H9 (cell line): ENCODE measurements at regions not wholly inside any gene's neighbourhood (a gene's known extent, or its start where the extent isn't known, plus 50 kb on each side); places are given as distances from the start of the nearest gene placed in this dataset.

Source experiments
- DNase-seq: peaks from one replicate; pipeline ENCODE4 v3.0.0-alpha.2; 2017
- H2AFZ ChIP-seq: one replicate; pipeline ENCODE4 v1.6.1; 2013; ENCODE audit warnings: mild to moderate bottlenecking, low read length, control low read depth, moderate library complexity
- H2AK5ac ChIP-seq: 2 replicates; pipeline ENCODE4 v1.6.1; 2013; ENCODE audit warnings: low read length, control low read depth, mixed read lengths; ENCODE audit not compliant: insufficient read length
- H2BK120ac ChIP-seq: one replicate; pipeline ENCODE4 v1.6.1; 2013; ENCODE audit warnings: low read depth, mild to moderate bottlenecking, low read length, control low read depth, inconsistent platforms; ENCODE audit not compliant: poor library complexity, severe bottlenecking
- H2BK12ac ChIP-seq: 2 replicates; pipeline ENCODE4 v1.6.1; 2013; ENCODE audit warnings: low read length, control low read depth, mixed read lengths, low read depth; ENCODE audit not compliant: insufficient read length
- H2BK15ac ChIP-seq: 2 replicates; pipeline ENCODE4 v1.6.1; 2013; ENCODE audit warnings: low read depth, low read length, control low read depth
- H2BK20ac ChIP-seq: one replicate; pipeline ENCODE4 v1.6.1; 2013; ENCODE audit warnings: low read depth, mild to moderate bottlenecking, low read length, control low read depth, inconsistent platforms; ENCODE audit not compliant: poor library complexity, severe bottlenecking
- H2BK5ac ChIP-seq: 2 replicates; pipeline ENCODE4 v1.6.1; 2013; ENCODE audit warnings: low read length, control low read depth, mixed read lengths; ENCODE audit not compliant: insufficient read length
- H3K14ac ChIP-seq: 2 replicates; pipeline ENCODE4 v1.6.1; 2013; ENCODE audit warnings: low read length, control low read depth; ENCODE audit not compliant: insufficient read depth
- H3K18ac ChIP-seq: 2 replicates; pipeline ENCODE4 v1.6.1; 2013; ENCODE audit warnings: low read depth, mild to moderate bottlenecking, mixed read lengths, low read length, control low read depth; ENCODE audit not compliant: insufficient read length
- H3K23ac ChIP-seq: 2 replicates; pipeline ENCODE4 v1.6.1; 2013; ENCODE audit warnings: low read length, control low read depth, mixed read lengths, low read depth; ENCODE audit not compliant: insufficient read length
- H3K23me2 ChIP-seq: 2 replicates; pipeline ENCODE4 v1.6.1; 2013; ENCODE audit warnings: low read depth, mild to moderate bottlenecking, mixed read lengths, low read length, control low read depth; ENCODE audit not compliant: insufficient read length, poor library complexity, severe bottlenecking
- H3K27ac ChIP-seq: 2 replicates; pipeline ENCODE4 v1.5.1; 2013; ENCODE audit warnings: low read length, control low read depth, mixed read lengths, low read depth; ENCODE audit not compliant: insufficient read length
- H3K27me3 ChIP-seq: 2 replicates; pipeline ENCODE4 v1.6.1; 2013; ENCODE audit warnings: low read length, control low read depth, inconsistent platforms; ENCODE audit not compliant: insufficient read depth
- H3K4ac ChIP-seq: 2 replicates; pipeline ENCODE4 v1.6.1; 2013; ENCODE audit warnings: low read depth, mild to moderate bottlenecking, control low read depth, inconsistent platforms, low read length, moderate library complexity
- H3K4me1 ChIP-seq: 2 replicates; pipeline ENCODE4 v1.6.1; 2013; ENCODE audit warnings: low read length, control low read depth, inconsistent platforms; ENCODE audit not compliant: insufficient read depth
- H3K4me2 ChIP-seq: 2 replicates; pipeline ENCODE4 v1.6.1; 2013; ENCODE audit warnings: low read length, control low read depth, mixed read lengths; ENCODE audit not compliant: insufficient read length, insufficient read depth
- H3K56ac ChIP-seq: 2 replicates; pipeline ENCODE4 v1.6.1; 2013; ENCODE audit warnings: low read depth, mild to moderate bottlenecking, mixed read lengths, low read length, control low read depth; ENCODE audit not compliant: insufficient read length
- H3K79me1 ChIP-seq: 2 replicates; pipeline ENCODE4 v1.6.1; 2013; ENCODE audit warnings: low read depth, mild to moderate bottlenecking, moderate library complexity, low read length, control low read depth, inconsistent platforms; ENCODE audit not compliant: insufficient read depth, poor library complexity, severe bottlenecking
- H3K79me2 ChIP-seq: 2 replicates; pipeline ENCODE4 v1.6.1; 2013; ENCODE audit warnings: low read length, control low read depth, inconsistent platforms; ENCODE audit not compliant: insufficient read depth
- H3K9ac ChIP-seq: 2 replicates; pipeline ENCODE4 v1.6.1; 2013; ENCODE audit warnings: low read length, control low read depth, mixed read lengths; ENCODE audit not compliant: insufficient read length; ENCODE audit errors: extremely low read depth
- H3K9me3 ChIP-seq: one replicate; pipeline ENCODE4 v1.6.1; 2013; ENCODE audit warnings: low read depth, low read length, inconsistent platforms; ENCODE audit not compliant: control insufficient read depth
- H3T11ph ChIP-seq: one replicate; pipeline ENCODE4 v1.6.1; 2013; ENCODE audit warnings: mild to moderate bottlenecking, low read length, control low read depth, inconsistent platforms
- H4K20me1 ChIP-seq: one replicate; pipeline ENCODE4 v1.6.1; 2013; ENCODE audit not compliant: control insufficient read depth, insufficient read length, insufficient read depth
- H4K5ac ChIP-seq: 2 replicates; pipeline ENCODE4 v1.6.1; 2013; ENCODE audit warnings: low read depth, mild to moderate bottlenecking, mixed read lengths, low read length, control low read depth; ENCODE audit not compliant: insufficient read length
- H4K8ac ChIP-seq: replicated peaks from 2 replicates; pipeline ENCODE4 v1.6.1; 2013; ENCODE audit warnings: low read length, control low read depth, mixed read lengths, low read depth; ENCODE audit not compliant: insufficient read length
- H4K91ac ChIP-seq: 2 replicates; pipeline ENCODE4 v1.6.1; 2013; ENCODE audit warnings: low read depth, mild to moderate bottlenecking, moderate library complexity, mixed read lengths, low read length, control low read depth; ENCODE audit not compliant: insufficient read length
- H3K27ac Mint-ChIP-seq, 3 experiments: 2 replicates in 2 of 3; 3 replicates in 1 of 3; pipeline ENCODE4 v1.8.0; 2020 to 2021; ENCODE audit warnings: mixed read lengths in 3 of 3, mild to moderate bottlenecking in 1 of 3, moderate library complexity in 1 of 3
- H3K27me3 Mint-ChIP-seq: 2 replicates; pipeline ENCODE4 v1.8.0; 2021; ENCODE audit warnings: low read depth, mild to moderate bottlenecking, moderate library complexity, mixed read lengths
- H3K36me3 Mint-ChIP-seq, 3 experiments: 2 replicates in 2 of 3; 3 replicates in 1 of 3; pipeline ENCODE4 v1.8.0; 2020 to 2021; ENCODE audit warnings: low read depth in 3 of 3, mixed read lengths in 3 of 3; ENCODE audit not compliant: insufficient read depth in 1 of 3
- H3K4me1 Mint-ChIP-seq, 2 experiments: 2 replicates each; pipeline ENCODE4 v1.8.0; 2020; ENCODE audit warnings: mixed read lengths in 2 of 2
- H3K4me3 Mint-ChIP-seq, 2 experiments: 2 replicates in 1 of 2; 3 replicates in 1 of 2; pipeline ENCODE4 v1.8.0; 2020 to 2021; ENCODE audit warnings: mild to moderate bottlenecking in 2 of 2, mixed read lengths in 2 of 2, moderate library complexity in 1 of 2
- H3K9me3 Mint-ChIP-seq, 2 experiments: 2 replicates in 1 of 2; 3 replicates in 1 of 2; pipeline ENCODE4 v1.8.0; 2020; ENCODE audit warnings: mild to moderate bottlenecking in 2 of 2, mixed read lengths in 2 of 2, moderate library complexity in 1 of 2
- TF ChIP-seq, protein P1 (sequence below): fragments of 200-600 bp; sonication (generic); conservative IDR thresholded peaks from 3 replicates; pipeline ENCODE4 v1.8.0; 2021; ENCODE audit warnings: antibody characterized with exemption, mild to moderate bottlenecking

DNA sequence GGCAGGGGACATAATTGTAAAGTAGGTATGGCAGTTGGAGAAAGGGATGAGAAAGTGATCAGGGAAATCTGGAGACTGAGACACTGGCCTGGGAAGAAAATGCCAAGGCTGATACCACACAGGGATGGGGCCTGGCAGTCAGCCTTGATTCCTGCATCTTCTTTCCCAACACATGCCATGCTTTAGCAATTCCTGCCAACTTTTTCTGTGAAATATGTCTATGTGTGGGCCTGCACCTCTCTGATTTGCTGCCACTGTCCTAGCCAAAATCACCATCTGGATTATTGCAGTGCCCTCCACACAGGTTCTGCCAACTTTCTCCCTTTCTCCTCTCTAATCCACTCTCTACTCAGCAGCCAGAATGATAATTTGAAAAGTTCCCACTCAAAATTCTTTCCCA lies 759.8 kb upstream of the CITED2 start:
- Histone ChIP-seq H3K79me2 (no peaks in the 10 kb centered on the region), H2AK5ac (no peak overlapping the region), H3K9me3 (no peaks in the 10 kb centered on the region), H3K79me1 (no peaks in the 10 kb centered on the region), H2BK20ac (no peak overlapping the region), H2BK15ac (no peak overlapping the region), H3K9ac (no peak overlapping the region), H3K23ac (no peak overlapping the region), H4K91ac (no peak overlapping the region), H3K4me2 (no peak overlapping the region), H4K20me1 (no peaks in the 10 kb centered on the region), H4K8ac (no peak overlapping the region), H2BK120ac (no peak overlapping the region), H3K4me1 (no peaks in the 10 kb centered on the region), H3K18ac (no peak overlapping the region), H4K5ac (no peak overlapping the region), H3K4ac (no peak overlapping the region), H3T11ph (no peak overlapping the region), H2BK12ac (no peak overlapping the region), H3K14ac (no peak overlapping the region), H3K27ac (no peak overlapping the region), H2AFZ (no peak overlapping the region), H2BK5ac (no peak overlapping the region), H3K23me2 (no peaks in the 10 kb centered on the region), H3K56ac (no peak overlapping the region), H3K27me3 (no peaks in the 10 kb centered on the region)
- Mint-ChIP-seq H3K36me3 (peaks cover 11 to 33% (median 14%) of the 10 kb centered on the region in 3 experiments), H3K27me3 (no peaks in the 10 kb centered on the region), H3K27ac (peak overlapping the region in 1 of 3 experiments; percentile 3; a peak in 1 of 7 replicates), H3K4me3 (no peak overlapping the region), H3K4me1 (no peaks in the 10 kb centered on the region), H3K9me3 (peaks cover 24 to 25% of the 10 kb centered on the region in 2 experiments)
- DNase-seq, result no peak
- TF ChIP-seq, protein P1, sequence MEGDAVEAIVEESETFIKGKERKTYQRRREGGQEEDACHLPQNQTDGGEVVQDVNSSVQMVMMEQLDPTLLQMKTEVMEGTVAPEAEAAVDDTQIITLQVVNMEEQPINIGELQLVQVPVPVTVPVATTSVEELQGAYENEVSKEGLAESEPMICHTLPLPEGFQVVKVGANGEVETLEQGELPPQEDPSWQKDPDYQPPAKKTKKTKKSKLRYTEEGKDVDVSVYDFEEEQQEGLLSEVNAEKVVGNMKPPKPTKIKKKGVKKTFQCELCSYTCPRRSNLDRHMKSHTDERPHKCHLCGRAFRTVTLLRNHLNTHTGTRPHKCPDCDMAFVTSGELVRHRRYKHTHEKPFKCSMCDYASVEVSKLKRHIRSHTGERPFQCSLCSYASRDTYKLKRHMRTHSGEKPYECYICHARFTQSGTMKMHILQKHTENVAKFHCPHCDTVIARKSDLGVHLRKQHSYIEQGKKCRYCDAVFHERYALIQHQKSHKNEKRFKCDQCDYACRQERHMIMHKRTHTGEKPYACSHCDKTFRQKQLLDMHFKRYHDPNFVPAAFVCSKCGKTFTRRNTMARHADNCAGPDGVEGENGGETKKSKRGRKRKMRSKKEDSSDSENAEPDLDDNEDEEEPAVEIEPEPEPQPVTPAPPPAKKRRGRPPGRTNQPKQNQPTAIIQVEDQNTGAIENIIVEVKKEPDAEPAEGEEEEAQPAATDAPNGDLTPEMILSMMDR, result no peak
